HEK293 (cell line): ENCODE measurements at regions not wholly inside any gene's neighbourhood (a gene's known extent, or its start where the extent isn't known, plus 50 kb on each side); places are given as distances from the start of the nearest gene placed in this dataset.

ENCODE experiments used
- CTCF ChIA-PET: fragments of 350-600 bp; formaldehyde crosslinking; extraction: SDS; loops from one replicate; lab custom pipeline; 2021; ENCODE audit warnings: antibody characterized with exemption; lab: Yijun Ruan, JAX
- POLR2A ChIA-PET: fragments of 300-600 bp; formaldehyde crosslinking; extraction: SDS; loops from one replicate; lab custom pipeline; 2020; ENCODE audit warnings: antibody characterized with exemption, inconsistent platforms; lab: Yijun Ruan, JAX
- H3K27ac ChIP-seq: fragments of 200-500 bp; sonication (Bioruptor generic); 2 replicates; pipeline ENCODE4 v1.5.1; 2014; ENCODE audit warnings: low read depth, low read length, control low read depth, inconsistent platforms; ENCODE audit errors: extremely low read depth
- H3K36me3 ChIP-seq, 2 experiments: fragments of 200-500 bp in 1 of 2; sonication (Bioruptor generic) in 1 of 2; 1 replicate in 1 of 2; 2 replicates in 1 of 2; pipeline ENCODE4 v1.5.1; 2014 to 2017; ENCODE audit warnings: inconsistent platforms in 2 of 2, low read length in 2 of 2; ENCODE audit not compliant: control insufficient read depth in 2 of 2, insufficient read depth in 1 of 2
- H3K4me1 ChIP-seq: fragments of 200-500 bp; sonication (Bioruptor generic); 2 replicates; pipeline ENCODE4 v1.5.1; 2014; ENCODE audit warnings: mild to moderate bottlenecking, low read length, inconsistent platforms; ENCODE audit not compliant: control insufficient read depth, insufficient read depth
- H3K4me3 ChIP-seq: 2 replicates; pipeline ENCODE4 v1.5.1; 2011; ENCODE audit warnings: low read depth, mild to moderate bottlenecking, control low read depth, low read length, moderate library complexity
- H3K9me3 ChIP-seq: fragments of 200-500 bp; sonication (Bioruptor generic); 2 replicates; pipeline ENCODE4 v1.5.1; 2014; ENCODE audit warnings: low read depth, low read length, inconsistent platforms; ENCODE audit not compliant: control insufficient read depth, insufficient read depth
- BCL11A ChIP-seq: fragments of 450-650 bp; formaldehyde crosslinking; IDR thresholded peaks from 2 replicates; pipeline ENCODE4 v1.5.1; 2016; ENCODE audit warnings: low read depth, missing biosample characterization, missing genetic modification characterization
- FEZF1 ChIP-seq: fragments of 450-650 bp; formaldehyde crosslinking; IDR thresholded peaks from 2 replicates; pipeline ENCODE4 v1.5.1; 2016; ENCODE audit warnings: missing biosample characterization, missing genetic modification characterization
- GLI4 ChIP-seq: fragments of 450-650 bp; formaldehyde crosslinking; IDR thresholded peaks from 2 replicates; pipeline ENCODE4 v1.5.1; 2016; ENCODE audit warnings: missing biosample characterization, missing genetic modification characterization
- HOXD13 ChIP-seq: sonication (generic); formaldehyde crosslinking; IDR thresholded peaks from 2 replicates; pipeline ENCODE4 v1.8.0; 2022; ENCODE audit warnings: missing genetic modification reagents, borderline replicate concordance
- PRDM10 ChIP-seq: fragments of 450-650 bp; formaldehyde crosslinking; IDR thresholded peaks from 2 replicates; pipeline ENCODE4 v1.5.1; 2016; ENCODE audit warnings: missing biosample characterization, missing genetic modification characterization
- SCRT1 ChIP-seq: fragments of 450-650 bp; formaldehyde crosslinking; IDR thresholded peaks from 2 replicates; pipeline ENCODE4 v1.5.1; 2016; ENCODE audit warnings: missing biosample characterization, missing genetic modification characterization, borderline replicate concordance
- ZBTB17 ChIP-seq: fragments of 450-650 bp; formaldehyde crosslinking; IDR thresholded peaks from 2 replicates; pipeline ENCODE4 v1.5.1; 2016; ENCODE audit warnings: missing biosample characterization, missing genetic modification characterization
- ZBTB48 ChIP-seq: fragments of 450-650 bp; formaldehyde crosslinking; IDR thresholded peaks from 2 replicates; pipeline ENCODE4 v1.5.1; 2016; ENCODE audit warnings: missing biosample characterization, missing genetic modification characterization
- ZNF146 ChIP-seq: fragments of 450-650 bp; formaldehyde crosslinking; IDR thresholded peaks from 2 replicates; pipeline ENCODE4 v1.5.1; 2016; ENCODE audit warnings: missing biosample characterization, missing genetic modification characterization
- ZNF239 ChIP-seq: fragments of 450-650 bp; formaldehyde crosslinking; IDR thresholded peaks from 2 replicates; pipeline ENCODE4 v1.5.1; 2016; ENCODE audit warnings: missing biosample characterization, missing genetic modification characterization
- ZNF514 ChIP-seq: fragments of 450-650 bp; formaldehyde crosslinking; IDR thresholded peaks from 2 replicates; pipeline ENCODE4 v1.5.1; 2016; ENCODE audit warnings: missing biosample characterization, missing genetic modification characterization
- ZNF610 ChIP-seq: fragments of 450-650 bp; formaldehyde crosslinking; IDR thresholded peaks from 2 replicates; pipeline ENCODE4 v1.5.1; 2016; ENCODE audit warnings: missing biosample characterization, missing genetic modification characterization, borderline replicate concordance
- ZNF621 ChIP-seq: fragments of 450-650 bp; formaldehyde crosslinking; IDR thresholded peaks from 2 replicates; pipeline ENCODE4 v1.5.1; 2017; ENCODE audit warnings: missing biosample characterization, missing genetic modification characterization
- ZNF645 ChIP-seq: fragments of 450-650 bp; formaldehyde crosslinking; IDR thresholded peaks from 2 replicates; pipeline ENCODE4; 2016; ENCODE audit warnings: missing biosample characterization, missing genetic modification characterization
- ZNF670 ChIP-seq: fragments of 450-650 bp; formaldehyde crosslinking; IDR thresholded peaks from 2 replicates; pipeline ENCODE4 v1.5.1; 2016; ENCODE audit warnings: missing biosample characterization, missing genetic modification characterization, low read depth
- ZNF701 ChIP-seq: fragments of 450-650 bp; formaldehyde crosslinking; IDR thresholded peaks from 2 replicates; pipeline ENCODE4 v1.5.1; 2016; ENCODE audit warnings: missing biosample characterization, missing genetic modification characterization
- ZNF768 ChIP-seq: fragments of 450-650 bp; formaldehyde crosslinking; IDR thresholded peaks from 2 replicates; pipeline ENCODE4 v1.5.1; 2018; ENCODE audit warnings: missing biosample characterization, mild to moderate bottlenecking, missing genetic modification characterization
- ZNF792 ChIP-seq: fragments of 450-650 bp; formaldehyde crosslinking; IDR thresholded peaks from 2 replicates; pipeline ENCODE4 v1.5.1; 2016; ENCODE audit warnings: missing biosample characterization, missing genetic modification characterization
- TF ChIP-seq, protein P1 (sequence below): fragments of 450-650 bp; formaldehyde crosslinking; IDR thresholded peaks from 2 replicates; pipeline ENCODE4 v1.5.1; 2016; ENCODE audit warnings: missing biosample characterization, missing genetic modification characterization
- TF ChIP-seq, protein P2 (sequence below): fragments of 450-650 bp; formaldehyde crosslinking; IDR thresholded peaks from 2 replicates; pipeline ENCODE4 v1.5.1; 2016; ENCODE audit warnings: missing biosample characterization, missing genetic modification characterization

- TF ChIP-seq, protein P1, sequence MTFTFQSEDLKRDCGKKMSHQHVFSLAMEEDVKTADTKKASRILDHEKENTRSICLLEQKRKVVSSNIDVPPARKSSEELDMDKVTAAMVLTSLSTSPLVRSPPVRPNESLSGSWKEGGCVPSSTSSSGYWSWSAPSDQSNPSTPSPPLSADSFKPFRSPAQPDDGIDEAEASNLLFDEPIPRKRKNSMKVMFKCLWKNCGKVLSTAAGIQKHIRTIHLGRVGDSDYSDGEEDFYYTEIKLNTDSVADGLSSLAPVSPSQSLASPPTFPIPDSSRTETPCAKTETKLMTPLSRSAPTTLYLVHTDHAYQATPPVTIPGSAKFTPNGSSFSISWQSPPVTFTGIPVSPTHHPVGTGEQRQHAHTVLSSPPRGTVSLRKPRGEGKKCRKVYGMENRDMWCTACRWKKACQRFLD = no peak
- no peak for TF ChIP-seq ZNF514 (tag by site-specific recombination)
- TF ChIP-seq FEZF1 (tag by site-specific recombination) = no peak
- no peak for TF ChIP-seq ZNF621
- no peak for TF ChIP-seq BCL11A
- TF ChIP-seq ZNF792 (tag by site-specific recombination) = no peak
- TF ChIP-seq ZNF239 = no peak
Observed at GRCh38 chr6:88519301-88520016, 353.3 kb upstream of the CNR1 start (continued).

- no peak for TF ChIP-seq ZNF670
- no peak for TF ChIP-seq ZNF146 (tag by site-specific recombination)
- no peak for TF ChIP-seq ZBTB48 (tag by site-specific recombination)
- no peak for TF ChIP-seq ZNF645 (tag by site-specific recombination)
- TF ChIP-seq ZNF768 (tag by site-specific recombination) = no peak
- TF ChIP-seq ZNF701 (tag by site-specific recombination) = no peak
- TF ChIP-seq GLI4 = no peak
- no peak for TF ChIP-seq SCRT1 (tag by site-specific recombination)
- TF ChIP-seq, protein P2, sequence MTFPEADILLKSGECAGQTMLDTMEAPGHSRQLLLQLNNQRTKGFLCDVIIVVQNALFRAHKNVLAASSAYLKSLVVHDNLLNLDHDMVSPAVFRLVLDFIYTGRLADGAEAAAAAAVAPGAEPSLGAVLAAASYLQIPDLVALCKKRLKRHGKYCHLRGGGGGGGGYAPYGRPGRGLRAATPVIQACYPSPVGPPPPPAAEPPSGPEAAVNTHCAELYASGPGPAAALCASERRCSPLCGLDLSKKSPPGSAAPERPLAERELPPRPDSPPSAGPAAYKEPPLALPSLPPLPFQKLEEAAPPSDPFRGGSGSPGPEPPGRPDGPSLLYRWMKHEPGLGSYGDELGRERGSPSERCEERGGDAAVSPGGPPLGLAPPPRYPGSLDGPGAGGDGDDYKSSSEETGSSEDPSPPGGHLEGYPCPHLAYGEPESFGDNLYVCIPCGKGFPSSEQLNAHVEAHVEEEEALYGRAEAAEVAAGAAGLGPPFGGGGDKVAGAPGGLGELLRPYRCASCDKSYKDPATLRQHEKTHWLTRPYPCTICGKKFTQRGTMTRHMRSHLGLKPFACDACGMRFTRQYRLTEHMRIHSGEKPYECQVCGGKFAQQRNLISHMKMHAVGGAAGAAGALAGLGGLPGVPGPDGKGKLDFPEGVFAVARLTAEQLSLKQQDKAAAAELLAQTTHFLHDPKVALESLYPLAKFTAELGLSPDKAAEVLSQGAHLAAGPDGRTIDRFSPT (tag by site-specific recombination) = no peak
- no peak for TF ChIP-seq ZNF610 (tag by site-specific recombination)
- TF ChIP-seq ZBTB17 (tag by site-specific recombination) = no peak
- TF ChIP-seq HOXD13 (CRISPR knock-in tag) = no peak
- TF ChIP-seq PRDM10 (tag by site-specific recombination) = no peak
- H3K4me3 ChIP-seq = no peak overlapping the region
- no peaks in the 10 kb centered on the region for H3K4me1 ChIP-seq
- ChIA-PET CTCF (interaction anchor here (0.6 to 0.8 kb wide), 2 partner anchors 263 to 1451 kb away, joined by 3 to 5 read pairs; no protein-coding TSS in a partner anchor), POLR2A (no interaction called here)
- H3K27ac ChIP-seq = no peak overlapping the region
- no peaks in the 10 kb centered on the region for H3K36me3 ChIP-seq
- H3K9me3 ChIP-seq = no peaks in the 10 kb centered on the region
Observed at GRCh38 chr6:88517737-88518136, 351.6 kb upstream of the CNR1 start.
